Neuronal stem cell (in vitro differentiated cells): ENCODE measurements at regions not wholly inside any gene's neighbourhood (a gene's known extent, or its start where the extent isn't known, plus 50 kb on each side); places are given as distances from the start of the nearest gene placed in this dataset.
"Not testable (repeated sequence)": the region's sequence is repeated elsewhere in the genome, so short reads cannot be mapped to it uniquely, and the experiment has no call there.

Experiments
- DNase-seq: peaks from one replicate; pipeline ENCODE4 v3.0.0-alpha.2; 2013; ENCODE audit warnings: low spot score
- H2AFZ ChIP-seq: one replicate; pipeline ENCODE4 v1.6.1; 2013; ENCODE audit warnings: mild to moderate bottlenecking, low read length, inconsistent platforms
- H2AK5ac ChIP-seq: 2 replicates; pipeline ENCODE4 v1.6.1; 2013; ENCODE audit warnings: low read depth, mild to moderate bottlenecking, inconsistent platforms, low read length, moderate library complexity, mixed read lengths
- H2BK120ac ChIP-seq: 2 replicates; pipeline ENCODE4 v1.6.1; 2013; ENCODE audit warnings: low read depth, mild to moderate bottlenecking, inconsistent platforms, low read length, moderate library complexity, mixed read lengths
- H2BK12ac ChIP-seq: one replicate; pipeline ENCODE4 v1.6.1; 2013; ENCODE audit warnings: low read length, inconsistent platforms
- H2BK15ac ChIP-seq: 2 replicates; pipeline ENCODE4 v1.6.1; 2013; ENCODE audit warnings: mild to moderate bottlenecking, low read length, inconsistent platforms, mixed read lengths
- H2BK5ac ChIP-seq: one replicate; pipeline ENCODE4 v1.6.1; 2013; ENCODE audit warnings: inconsistent platforms, mild to moderate bottlenecking, low read length, moderate library complexity
- H3K14ac ChIP-seq: one replicate; pipeline ENCODE4 v1.6.1; 2013; ENCODE audit warnings: low read length, inconsistent platforms
- H3K18ac ChIP-seq: 2 replicates; pipeline ENCODE4 v1.6.1; 2013; ENCODE audit warnings: low read length, inconsistent platforms
- H3K23ac ChIP-seq: 2 replicates; pipeline ENCODE4 v1.6.1; 2013; ENCODE audit warnings: low read depth, mild to moderate bottlenecking, mixed read lengths, low read length, inconsistent platforms; ENCODE audit not compliant: poor library complexity
- H3K27ac ChIP-seq: replicated peaks from 3 replicates; pipeline ENCODE4 v1.5.1; 2013; ENCODE audit warnings: low read length, inconsistent platforms
- H3K27me3 ChIP-seq, 3 experiments: 2 replicates each; pipeline ENCODE4 v1.6.1; 2013; ENCODE audit warnings: low read length in 3 of 3, mild to moderate bottlenecking in 2 of 3, inconsistent platforms in 1 of 3, low read depth in 1 of 3, mixed read lengths in 1 of 3, moderate library complexity in 1 of 3; ENCODE audit not compliant: control insufficient read depth in 3 of 3, insufficient read depth in 3 of 3
- H3K36me3 ChIP-seq, 2 donors: replicated peaks in 1 of 2; 2 replicates each; pipeline ENCODE4 v1.6.1; 2013; ENCODE audit warnings: low read length in 2 of 2; ENCODE audit not compliant: control insufficient read depth in 2 of 2, insufficient read depth in 2 of 2
- H3K4ac ChIP-seq: 2 replicates; pipeline ENCODE4 v1.6.1; 2013; ENCODE audit warnings: inconsistent platforms, mild to moderate bottlenecking, low read length, moderate library complexity
- H3K4me1 ChIP-seq, 2 donors: 1 replicate in 1 of 2; 2 replicates in 1 of 2; pipeline ENCODE4 v1.6.1; 2013; ENCODE audit warnings: low read length in 2 of 2, low read depth in 1 of 2; ENCODE audit not compliant: control insufficient read depth in 2 of 2, insufficient read depth in 1 of 2
- H3K4me2 ChIP-seq: one replicate; pipeline ENCODE4 v1.6.1; 2013; ENCODE audit warnings: mild to moderate bottlenecking, low read length, inconsistent platforms; ENCODE audit not compliant: insufficient read depth, poor library complexity, severe bottlenecking
- H3K4me3 ChIP-seq, 2 donors: 2 replicates each; pipeline ENCODE4 v1.5.1; 2013; ENCODE audit warnings: low read length in 2 of 2, mild to moderate bottlenecking in 2 of 2, inconsistent platforms in 1 of 2, moderate library complexity in 1 of 2
- H3K79me1 ChIP-seq: one replicate; pipeline ENCODE4 v1.6.1; 2013; ENCODE audit warnings: low read depth, mild to moderate bottlenecking, inconsistent platforms, low read length, moderate library complexity
- H3K9ac ChIP-seq: one replicate; pipeline ENCODE4 v1.6.1; 2013; ENCODE audit warnings: mild to moderate bottlenecking, low read depth, low read length, inconsistent platforms; ENCODE audit not compliant: poor library complexity
- H3K9me3 ChIP-seq, 2 donors: replicated peaks in 1 of 2; 2 replicates each; pipeline versions ENCODE3 to v1.6.1; 2013; ENCODE audit warnings: low read length in 2 of 2, mild to moderate bottlenecking in 2 of 2, inconsistent platforms in 1 of 2, low read depth in 1 of 2, mixed read lengths in 1 of 2, moderate library complexity in 1 of 2; ENCODE audit not compliant: control insufficient read depth in 2 of 2, insufficient read depth in 1 of 2
- H4K8ac ChIP-seq: one replicate; pipeline ENCODE4 v1.6.1; 2013; ENCODE audit warnings: low read depth, mild to moderate bottlenecking, inconsistent platforms, low read length, moderate library complexity
- H4K91ac ChIP-seq: one replicate; pipeline ENCODE4 v1.6.1; 2013; ENCODE audit warnings: low read length, low read depth, mild to moderate bottlenecking, inconsistent platforms; ENCODE audit not compliant: poor library complexity
- WGBS, 2 donors: extraction: QIAGEN DNeasy Blood & Tissue Kit; methylation state at CpG; one replicate each; pipeline ENCODE4 v1.1.7; 2013; ENCODE audit warnings: missing lambda C conversion rate in 2 of 2, mixed read lengths in 1 of 2; ENCODE audit not compliant: insufficient read length in 2 of 2, insufficient replicate concordance in 1 of 2; ENCODE audit errors: extremely low coverage in 2 of 2; 5-methylcytosine and 5-hydroxymethylcytosine counted together

DNA sequence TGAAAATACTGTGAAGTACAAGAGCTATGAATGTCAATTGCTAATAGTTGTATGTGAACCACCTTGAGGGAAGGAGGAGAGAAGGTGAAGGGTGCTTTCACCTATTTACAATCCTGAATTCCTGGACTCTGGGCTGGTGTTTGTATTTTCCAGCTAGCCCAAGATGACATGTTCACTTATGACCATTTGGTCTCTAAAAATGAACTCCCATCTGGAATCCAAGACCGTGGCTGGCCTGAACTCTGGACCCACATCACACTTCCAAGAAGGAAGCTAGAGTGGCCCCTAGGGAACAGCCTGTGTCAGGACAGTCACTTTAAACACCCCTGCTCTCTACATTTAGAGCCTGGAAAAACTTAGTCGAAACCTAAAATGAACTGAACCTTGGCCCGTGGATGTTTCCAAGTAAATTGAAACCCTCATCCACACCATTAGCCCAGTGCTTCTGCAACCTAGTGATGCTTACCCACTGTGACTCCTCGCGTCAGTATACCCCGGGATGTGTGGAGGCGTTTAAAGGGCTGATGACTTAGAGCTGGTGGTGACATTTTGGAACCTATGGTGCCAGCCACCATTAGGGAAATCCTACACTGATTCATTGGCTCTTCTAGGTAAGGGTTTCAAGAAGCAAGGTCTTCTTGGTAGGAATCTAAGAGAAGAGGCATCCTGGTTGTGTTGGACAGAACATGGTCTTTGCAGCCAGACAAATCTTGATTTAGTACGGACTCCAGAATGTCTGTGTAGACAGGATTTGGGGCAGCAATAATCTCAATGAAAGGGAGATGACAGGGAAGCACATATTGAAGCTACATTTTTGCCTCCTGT lies 171.5 kb upstream of the IRF2BP2 start:
- Histone ChIP-seq H3K4me2 (no peak overlapping the region), H4K91ac (no peak overlapping the region), H2BK5ac (no peak overlapping the region), H2BK120ac (no peak overlapping the region), H3K27ac (no peak overlapping the region), H2BK12ac (no peak overlapping the region), H3K4ac (no peak overlapping the region), H3K36me3 (no peaks in the 10 kb centered on the region), H2AK5ac (peak overlapping the region; percentile 1), H3K23ac (no peak overlapping the region), H3K4me3 (no peak overlapping the region), H3K18ac (no peak overlapping the region), H3K4me1 (peaks cover 5 to 6% of the 10 kb centered on the region in 2 donors), H3K79me1 (no peaks in the 10 kb centered on the region), H4K8ac (no peak overlapping the region), H2AFZ (no peak overlapping the region), H3K9ac (no peak overlapping the region), H3K27me3 (peaks cover 0 to 53% (median 4%) of the 10 kb centered on the region in 3 experiments), H3K9me3 (peaks cover 0 to 3% of the 10 kb centered on the region in 2 donors), H2BK15ac (no peak overlapping the region), H3K14ac (no peak overlapping the region)
- DNase-seq, result no peak
- no CpG with 5 or more reads among the region's 8 CpGs for WGBS, 2 donors

GRCh38 chr1:234780531-234781162 lies 170.7 kb upstream of the IRF2BP2 start:
- H2BK5ac ChIP-seq, result peak overlapping the region; percentile 2
- H3K4me1 ChIP-seq, result peaks cover 5 to 6% of the 10 kb centered on the region in 2 donors
- H2AFZ ChIP-seq, result no peak overlapping the region
- peak overlapping the region; percentile 0 for H2BK12ac ChIP-seq
- peaks cover 0 to 53% (median 6%) of the 10 kb centered on the region in 3 experiments for H3K27me3 ChIP-seq
- H4K91ac ChIP-seq, result no peak overlapping the region
- H3K9me3 ChIP-seq, result peaks cover 0 to 3% of the 10 kb centered on the region in 2 donors
- H3K36me3 ChIP-seq, result no peaks in the 10 kb centered on the region
- H2BK15ac ChIP-seq, result peak overlapping the region; percentile 0
- no peak overlapping the region for H4K8ac ChIP-seq
- no peak overlapping the region for H3K4ac ChIP-seq
- H3K14ac ChIP-seq, result peak overlapping the region; percentile 0
- H3K9ac ChIP-seq, result no peak overlapping the region
- peak overlapping the region; percentile 1 for H2BK120ac ChIP-seq
- no peak overlapping the region for H3K27ac ChIP-seq
- no peak for DNase-seq
- H3K18ac ChIP-seq, result peak overlapping the region; percentile 13
- no peaks in the 10 kb centered on the region for H3K79me1 ChIP-seq
- no peak overlapping the region for H3K4me3 ChIP-seq
- H3K4me2 ChIP-seq, result no peak overlapping the region
- H3K23ac ChIP-seq, result no peak overlapping the region
- no CpG with 5 or more reads among the region's 13 CpGs for WGBS, 2 donors
- H2AK5ac ChIP-seq, result peak overlapping the region; percentile 23

DNA sequence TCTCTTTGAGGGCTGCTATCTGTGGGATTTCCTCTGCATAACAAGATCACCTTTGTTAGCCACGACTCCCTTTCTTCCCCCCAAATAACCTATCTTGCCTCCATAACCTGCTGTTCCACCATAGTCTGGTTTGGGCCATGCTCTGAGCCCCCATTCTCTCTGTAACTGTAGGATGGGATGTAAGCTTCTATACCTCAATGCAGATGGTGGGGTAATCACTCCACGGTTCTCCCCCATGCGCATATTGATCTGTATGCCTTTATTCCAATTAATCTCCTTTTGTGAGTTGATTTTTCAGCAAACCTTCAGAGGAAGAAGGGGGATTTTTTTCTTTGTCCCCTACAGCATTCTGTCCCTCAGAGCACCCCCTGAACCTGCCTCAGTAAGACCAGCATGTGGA lies 170.1 kb upstream of the IRF2BP2 start:
- H3K36me3 ChIP-seq, result no peaks in the 10 kb centered on the region
- WGBS, 2 donors, result no CpG with 5 or more reads among the region's 3 CpGs
- H3K27me3 ChIP-seq, result peaks cover 0 to 53% (median 6%) of the 10 kb centered on the region in 3 experiments
- no peak for DNase-seq
- H3K79me1 ChIP-seq, result no peaks in the 10 kb centered on the region
- H3K4me3 ChIP-seq, result no peak overlapping the region
- no peak overlapping the region for H3K4ac ChIP-seq
- peak overlapping the region; percentile 13 for H3K18ac ChIP-seq
- no peak overlapping the region for H3K23ac ChIP-seq
- H3K9me3 ChIP-seq, result peaks cover 0 to 3% of the 10 kb centered on the region in 2 donors
- no peak overlapping the region for H3K9ac ChIP-seq
- H2AK5ac ChIP-seq, result peak overlapping the region; percentile 23
- no peak overlapping the region for H2AFZ ChIP-seq
- peak overlapping the region; percentile 1 for H2BK120ac ChIP-seq
- no peak overlapping the region for H3K14ac ChIP-seq
- H2BK15ac ChIP-seq, result peak overlapping the region; percentile 0
- no peak overlapping the region for H4K8ac ChIP-seq
- H3K27ac ChIP-seq, result no peak overlapping the region
- H4K91ac ChIP-seq, result no peak overlapping the region
- peaks cover 5 to 6% of the 10 kb centered on the region in 2 donors for H3K4me1 ChIP-seq
- no peak overlapping the region for H2BK12ac ChIP-seq
- peak overlapping the region; percentile 2 for H2BK5ac ChIP-seq
- H3K4me2 ChIP-seq, result no peak overlapping the region

- not testable (repeated sequence) for H3K4me3 ChIP-seq, H3K14ac ChIP-seq, H3K4me1 ChIP-seq, H3K23ac ChIP-seq, H3K4ac ChIP-seq, H2AFZ ChIP-seq, H4K91ac ChIP-seq, H3K27ac ChIP-seq, H3K9ac ChIP-seq, H3K9me3 ChIP-seq, DNase-seq, H2BK12ac ChIP-seq, H3K18ac ChIP-seq, H3K79me1 ChIP-seq, H3K36me3 ChIP-seq, H3K4me2 ChIP-seq, H4K8ac ChIP-seq
- Histone ChIP-seq H2BK120ac (peak overlapping the region; percentile 0), H3K27me3 (peaks cover 0 to 53% (median 6%) of the 10 kb centered on the region in 3 experiments), H2AK5ac (peak overlapping the region; percentile 27), H2BK15ac (peak overlapping the region; percentile 64), H2BK5ac (peak overlapping the region; percentile 11)
- WGBS, 2 donors, result no CpG with 5 or more reads among the region's 5 CpGs
Observed at GRCh38 chr1:234779600-234779999, 169.6 kb upstream of the IRF2BP2 start.
